Peyer's patch (tissue), 4 donors: ENCODE measurements at regions not wholly inside any gene's neighbourhood (a gene's known extent, or its start where the extent isn't known, plus 50 kb on each side); places are given as distances from the start of the nearest gene placed in this dataset.

Source experiments
- DNase-seq, 3 donors: peaks; one replicate each; pipeline ENCODE4 v3.0.0-alpha.2; 2017 to 2019
- H3K27ac ChIP-seq, 4 donors: fragments of 200-600 bp; sonication (generic); one replicate each; pipeline ENCODE4 v1.5.1; 2016 to 2019
- H3K27me3 ChIP-seq, 2 donors: fragments of 200-600 bp; sonication (generic); one replicate each; pipeline ENCODE4 v1.5.1; 2019
- H3K36me3 ChIP-seq, 3 donors: fragments of 200-600 bp; sonication (generic); one replicate each; pipeline ENCODE4 v1.5.1; 2016 to 2019
- H3K4me1 ChIP-seq, 4 donors: fragments of 200-600 bp; sonication (generic); one replicate each; pipeline ENCODE4 v1.5.1; 2016 to 2019
- H3K4me3 ChIP-seq, 4 donors: fragments of 200-600 bp; sonication (generic); 1 replicate in 3 of 4; 2 replicates in 1 of 4; pipeline ENCODE4 v1.5.1; 2016 to 2019; ENCODE audit warnings: mild to moderate bottlenecking in 1 of 4
- H3K9me3 ChIP-seq, 4 donors: fragments of 200-600 bp; sonication (generic); one replicate each; pipeline ENCODE4 v1.5.1; 2016 to 2019; ENCODE audit warnings: mild to moderate bottlenecking in 1 of 4
- POLR2A ChIP-seq, 2 donors: fragments of 450-650 bp; IDR thresholded peaks; one replicate each; pipeline ENCODE4 v1.5.1; 2017; ENCODE audit warnings: antibody characterized with exemption in 2 of 2, mild to moderate bottlenecking in 2 of 2, moderate library complexity in 2 of 2
- TF ChIP-seq, protein P1 (sequence below), 6 experiments: fragments of 450-650 bp in 4 of 6; fragments of 200-600 bp in 2 of 6; sonication (generic) in 1 of 6; IDR thresholded peaks; one replicate each; pipeline ENCODE4 v1.5.1; 2017 to 2019; ENCODE audit warnings: antibody characterized with exemption in 6 of 6, mild to moderate bottlenecking in 3 of 6, moderate library complexity in 1 of 6

DNA sequence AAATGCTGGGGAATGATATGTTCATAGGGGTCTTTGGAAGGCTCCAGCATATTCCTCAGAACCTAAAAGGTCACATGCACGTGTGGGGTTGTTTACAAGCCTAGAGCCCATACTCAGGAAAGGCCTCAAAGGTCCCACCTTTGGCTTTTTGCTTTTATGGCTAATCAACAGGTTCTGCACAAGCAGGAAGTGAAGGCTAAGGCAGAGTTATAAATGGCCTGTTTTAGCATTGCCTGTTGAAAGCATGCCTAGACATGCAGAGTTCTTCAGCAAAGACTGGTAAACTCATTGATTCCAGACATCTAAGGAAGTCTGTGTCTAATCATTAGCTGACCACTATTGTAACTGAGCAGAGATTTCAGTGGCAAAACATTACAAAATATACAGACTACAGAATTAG is 198.3 kb downstream of the KCNRG start:
- Histone ChIP-seq H3K9me3 (no peaks in the 10 kb centered on the region), H3K27me3 (no peaks in the 10 kb centered on the region), H3K4me3 (no peak overlapping the region), H3K36me3 (no peaks in the 10 kb centered on the region), H3K27ac (no peak overlapping the region), H3K4me1 (no peaks in the 10 kb centered on the region)
- no peak for DNase-seq
- no peak for TF ChIP-seq POLR2A (IDR thresholded peaks at IDR 0.05)
- TF ChIP-seq, protein P1, sequence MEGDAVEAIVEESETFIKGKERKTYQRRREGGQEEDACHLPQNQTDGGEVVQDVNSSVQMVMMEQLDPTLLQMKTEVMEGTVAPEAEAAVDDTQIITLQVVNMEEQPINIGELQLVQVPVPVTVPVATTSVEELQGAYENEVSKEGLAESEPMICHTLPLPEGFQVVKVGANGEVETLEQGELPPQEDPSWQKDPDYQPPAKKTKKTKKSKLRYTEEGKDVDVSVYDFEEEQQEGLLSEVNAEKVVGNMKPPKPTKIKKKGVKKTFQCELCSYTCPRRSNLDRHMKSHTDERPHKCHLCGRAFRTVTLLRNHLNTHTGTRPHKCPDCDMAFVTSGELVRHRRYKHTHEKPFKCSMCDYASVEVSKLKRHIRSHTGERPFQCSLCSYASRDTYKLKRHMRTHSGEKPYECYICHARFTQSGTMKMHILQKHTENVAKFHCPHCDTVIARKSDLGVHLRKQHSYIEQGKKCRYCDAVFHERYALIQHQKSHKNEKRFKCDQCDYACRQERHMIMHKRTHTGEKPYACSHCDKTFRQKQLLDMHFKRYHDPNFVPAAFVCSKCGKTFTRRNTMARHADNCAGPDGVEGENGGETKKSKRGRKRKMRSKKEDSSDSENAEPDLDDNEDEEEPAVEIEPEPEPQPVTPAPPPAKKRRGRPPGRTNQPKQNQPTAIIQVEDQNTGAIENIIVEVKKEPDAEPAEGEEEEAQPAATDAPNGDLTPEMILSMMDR (IDR thresholded peaks at IDR 0.05), result no peak

DNA sequence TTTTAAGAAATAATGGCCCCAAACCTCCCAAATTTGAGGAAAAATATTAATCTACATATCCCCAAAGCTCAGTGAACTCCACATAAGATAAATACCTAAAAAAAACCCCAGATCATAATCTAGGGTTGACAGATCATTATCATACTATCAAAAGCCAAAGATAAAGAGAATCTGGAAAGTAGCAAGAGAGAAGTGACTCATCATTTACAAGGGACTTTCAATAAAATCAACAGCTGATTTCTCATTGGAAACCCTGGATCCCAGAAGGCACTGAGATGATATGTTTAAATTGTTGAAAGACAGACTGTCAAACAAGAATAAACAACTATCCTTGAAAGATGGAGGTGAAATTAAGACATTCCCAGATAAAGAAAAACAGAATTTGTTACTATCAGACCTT is 199.3 kb downstream of the KCNRG start:
- no peaks in the 10 kb centered on the region for H3K27me3 ChIP-seq
- H3K4me3 ChIP-seq, result no peak overlapping the region
- no peaks in the 10 kb centered on the region for H3K9me3 ChIP-seq
- no peak overlapping the region for H3K27ac ChIP-seq
- no peaks in the 10 kb centered on the region for H3K4me1 ChIP-seq
- no peak for TF ChIP-seq POLR2A (IDR thresholded peaks at IDR 0.05)
- TF ChIP-seq, protein P1 (IDR thresholded peaks at IDR 0.05), result no peak
- no peak for DNase-seq
- H3K36me3 ChIP-seq, result no peaks in the 10 kb centered on the region

DNA sequence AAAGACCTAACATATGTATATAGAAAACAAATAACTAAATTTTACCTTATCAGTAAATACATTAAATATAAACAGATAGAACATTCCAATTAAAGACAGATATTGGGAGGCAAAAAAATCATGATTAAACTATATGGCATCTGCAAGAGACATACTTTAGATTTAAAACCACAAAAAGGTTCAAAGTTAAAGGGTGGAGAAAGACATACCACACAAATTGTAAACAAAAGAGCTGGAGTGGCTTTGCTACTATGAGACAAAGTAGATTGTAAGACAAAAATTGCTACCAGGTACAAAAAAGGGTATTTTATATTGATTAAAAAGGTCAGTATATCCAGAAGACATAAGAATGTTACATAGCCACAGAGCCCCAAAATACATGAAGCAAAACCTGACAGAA is 200.2 kb downstream of the KCNRG start:
- H3K4me3 ChIP-seq, result no peak overlapping the region
- no peak for DNase-seq
- no peaks in the 10 kb centered on the region for H3K36me3 ChIP-seq
- H3K27me3 ChIP-seq, result no peaks in the 10 kb centered on the region
- no peak for TF ChIP-seq POLR2A (IDR thresholded peaks at IDR 0.05)
- TF ChIP-seq, protein P1 (IDR thresholded peaks at IDR 0.05), result no peak
- H3K27ac ChIP-seq, result no peak overlapping the region
- H3K9me3 ChIP-seq, result no peaks in the 10 kb centered on the region
- no peaks in the 10 kb centered on the region for H3K4me1 ChIP-seq

DNA sequence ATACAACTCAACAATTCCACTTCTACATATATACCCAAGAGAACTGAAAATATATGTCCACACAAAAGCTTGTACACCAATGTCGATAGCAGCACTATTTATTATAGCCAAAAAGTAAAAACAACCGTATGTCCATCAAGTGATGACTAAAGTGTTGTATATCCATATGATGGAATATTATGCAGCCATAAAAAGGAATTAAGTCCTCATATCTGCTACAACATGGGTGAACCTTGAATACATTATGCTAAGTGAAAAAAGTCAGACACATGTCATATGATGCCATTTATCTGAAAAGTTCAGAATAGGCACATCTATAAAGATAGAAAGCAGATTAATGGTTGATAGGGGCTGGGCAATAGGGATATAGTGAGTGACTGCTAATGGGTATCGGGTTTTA is 204.5 kb downstream of the KCNRG start:
- Histone ChIP-seq H3K27me3 (no peaks in the 10 kb centered on the region), H3K9me3 (no peaks in the 10 kb centered on the region), H3K27ac (no peak overlapping the region), H3K4me3 (no peak overlapping the region), H3K4me1 (no peaks in the 10 kb centered on the region), H3K36me3 (no peaks in the 10 kb centered on the region)
- TF ChIP-seq, protein P1 (IDR thresholded peaks at IDR 0.05), result no peak
- no peak for TF ChIP-seq POLR2A (IDR thresholded peaks at IDR 0.05)
- no peak for DNase-seq

DNA sequence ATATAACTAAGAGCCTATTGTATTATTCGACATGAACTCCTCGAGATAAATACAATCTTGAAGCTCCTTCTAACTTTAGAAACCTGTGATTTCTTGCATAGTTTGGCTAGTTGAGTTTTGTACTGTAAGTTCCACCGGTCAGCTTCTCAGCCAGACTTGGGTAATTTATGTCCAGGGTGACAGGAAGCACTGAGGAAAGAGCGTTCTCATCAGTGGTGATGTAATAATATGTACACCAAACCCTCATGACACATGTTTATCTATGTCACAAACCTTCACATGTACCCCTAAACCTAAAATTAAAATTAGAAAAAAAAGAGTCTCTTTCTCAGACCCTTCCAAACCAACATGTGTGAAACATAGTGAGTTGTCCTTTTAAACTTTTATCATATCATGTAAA is 205.7 kb downstream of the KCNRG start:
- Histone ChIP-seq H3K4me1 (no peaks in the 10 kb centered on the region), H3K4me3 (no peak overlapping the region), H3K9me3 (no peaks in the 10 kb centered on the region), H3K36me3 (no peaks in the 10 kb centered on the region), H3K27ac (no peak overlapping the region), H3K27me3 (no peaks in the 10 kb centered on the region)
- DNase-seq, result no peak
- no peak for TF ChIP-seq POLR2A (IDR thresholded peaks at IDR 0.05)
- TF ChIP-seq, protein P1 (IDR thresholded peaks at IDR 0.05), result no peak
